HG02884 (cell line): ENCODE measurements at regions not wholly inside any gene's neighbourhood (a gene's known extent, or its start where the extent isn't known, plus 50 kb on each side); places are given as distances from the start of the nearest gene placed in this dataset.

Experiments used
- ATAC-seq: cut with Tn5 transposase; IDR thresholded peaks from one replicate; pipeline ENCODE4 v1.9.1; 2021; ENCODE audit warnings: mild to moderate bottlenecking, moderate library complexity; ENCODE audit not compliant: unreplicated experiment

GRCh38 chr12:19709889-19710288 is 270.6 kb downstream of the AEBP2 start:
- ATAC-seq, result no peak

GRCh38 chr12:19710811-19711793 is 271.8 kb downstream of the AEBP2 start:
- ATAC-seq, result no peak

GRCh38 chr12:19712041-19712440 is 272.7 kb downstream of the AEBP2 start:
- no peak for ATAC-seq

- no peak for ATAC-seq
Observed at GRCh38 chr12:19718401-19718800, 279.1 kb downstream of the AEBP2 start.

- no peak for ATAC-seq
Observed at GRCh38 chr12:19719672-19720071, 280.4 kb downstream of the AEBP2 start.

- no peak for ATAC-seq
Observed at GRCh38 chr12:19726122-19726521, 286.8 kb downstream of the AEBP2 start.

- ATAC-seq, result no peak
Observed at GRCh38 chr12:19726592-19726991, 287.3 kb downstream of the AEBP2 start.

GRCh38 chr12:19737019-19737418 is 297.7 kb downstream of the AEBP2 start:
- no peak for ATAC-seq

- ATAC-seq, result no peak
Observed at GRCh38 chr12:19739195-19739776, 300.0 kb downstream of the AEBP2 start.

- ATAC-seq, result no peak
Observed at GRCh38 chr12:19740472-19741131, 301.3 kb downstream of the AEBP2 start.

GRCh38 chr12:19741132-19741489 is 301.8 kb downstream of the AEBP2 start:
- no peak for ATAC-seq

- ATAC-seq, result no peak
Observed at GRCh38 chr12:19744705-19745218, 305.5 kb downstream of the AEBP2 start.

GRCh38 chr12:19746471-19746870 is 307.2 kb downstream of the AEBP2 start:
- no peak for ATAC-seq

GRCh38 chr12:19749906-19750574 is 310.7 kb downstream of the AEBP2 start:
- ATAC-seq, result no peak

GRCh38 chr12:19751078-19751477 is 311.8 kb downstream of the AEBP2 start:
- ATAC-seq, result no peak

GRCh38 chr12:19752712-19753111 is 313.4 kb downstream of the AEBP2 start:
- ATAC-seq, result no peak

GRCh38 chr12:19755136-19755535 is 315.8 kb downstream of the AEBP2 start:
- ATAC-seq, result no peak

GRCh38 chr12:19757317-19757877 is 318.1 kb downstream of the AEBP2 start:
- no peak for ATAC-seq

GRCh38 chr12:19759227-19759626 is 319.9 kb downstream of the AEBP2 start:
- ATAC-seq, result no peak

- no peak for ATAC-seq
Observed at GRCh38 chr12:19760611-19761010, 321.3 kb downstream of the AEBP2 start.

- ATAC-seq, result no peak
Observed at GRCh38 chr12:19761463-19761862, 322.2 kb downstream of the AEBP2 start.
